ENCODE measurements at regions not wholly inside any gene's neighbourhood (a gene's known extent, or its start where the extent isn't known, plus 50 kb on each side); places are given as distances from the start of the nearest gene placed in this dataset.

DNA sequence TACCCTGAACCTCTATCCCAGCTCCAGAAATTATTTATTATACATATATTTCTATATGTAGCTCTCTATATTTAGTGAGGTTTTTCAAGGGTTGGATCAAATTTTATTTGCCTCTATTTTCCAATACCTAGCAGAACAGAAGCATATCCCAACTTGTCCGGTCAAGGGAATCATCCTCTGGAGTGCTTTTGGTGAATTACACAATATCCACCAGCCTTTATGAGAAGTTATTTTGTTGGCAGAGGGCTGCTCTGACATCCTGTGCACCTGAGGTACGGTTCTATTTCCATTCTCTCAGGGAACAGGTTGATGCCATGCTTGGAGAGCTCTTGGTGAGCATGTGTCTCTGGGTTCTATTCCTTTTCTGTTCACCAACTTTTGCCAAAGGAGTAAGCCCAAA, 1056.4 kb downstream of the GALC start:
- TF ChIP-seq, protein P1, sequence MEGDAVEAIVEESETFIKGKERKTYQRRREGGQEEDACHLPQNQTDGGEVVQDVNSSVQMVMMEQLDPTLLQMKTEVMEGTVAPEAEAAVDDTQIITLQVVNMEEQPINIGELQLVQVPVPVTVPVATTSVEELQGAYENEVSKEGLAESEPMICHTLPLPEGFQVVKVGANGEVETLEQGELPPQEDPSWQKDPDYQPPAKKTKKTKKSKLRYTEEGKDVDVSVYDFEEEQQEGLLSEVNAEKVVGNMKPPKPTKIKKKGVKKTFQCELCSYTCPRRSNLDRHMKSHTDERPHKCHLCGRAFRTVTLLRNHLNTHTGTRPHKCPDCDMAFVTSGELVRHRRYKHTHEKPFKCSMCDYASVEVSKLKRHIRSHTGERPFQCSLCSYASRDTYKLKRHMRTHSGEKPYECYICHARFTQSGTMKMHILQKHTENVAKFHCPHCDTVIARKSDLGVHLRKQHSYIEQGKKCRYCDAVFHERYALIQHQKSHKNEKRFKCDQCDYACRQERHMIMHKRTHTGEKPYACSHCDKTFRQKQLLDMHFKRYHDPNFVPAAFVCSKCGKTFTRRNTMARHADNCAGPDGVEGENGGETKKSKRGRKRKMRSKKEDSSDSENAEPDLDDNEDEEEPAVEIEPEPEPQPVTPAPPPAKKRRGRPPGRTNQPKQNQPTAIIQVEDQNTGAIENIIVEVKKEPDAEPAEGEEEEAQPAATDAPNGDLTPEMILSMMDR (IDR thresholded peaks at IDR 0.05; ENCODE audit: low read depth, low read length, poor library complexity, severe bottlenecking) = no peak
- no peak for TF ChIP-seq EZH2phosphoT487 (IDR thresholded peaks at IDR 0.05; ENCODE audit: borderline replicate concordance, low read length)
